HFF-Myc (cell line): ENCODE measurements at regions not wholly inside any gene's neighbourhood (a gene's known extent, or its start where the extent isn't known, plus 50 kb on each side); places are given as distances from the start of the nearest gene placed in this dataset.
"Not testable (repeated sequence)": the region's sequence is repeated elsewhere in the genome, so short reads cannot be mapped to it uniquely, and the experiment has no call there.

Source experiments
- DNase-seq: peaks from one replicate; pipeline ENCODE4 v3.0.0-alpha.2; 2011; ENCODE audit warnings: low read depth; ENCODE audit errors: extremely low read depth
- H3K4me3 ChIP-seq: replicated peaks from 2 replicates; pipeline ENCODE4 v1.5.1; 2011; ENCODE audit warnings: low read depth, mild to moderate bottlenecking, control low read depth, low read length
- CTCF ChIP-seq: IDR thresholded peaks from 2 replicates; pipeline ENCODE4 v1.5.1; 2012; ENCODE audit warnings: mild to moderate bottlenecking, low read depth, low read length, control low read depth; ENCODE audit errors: missing control alignments

- DNase-seq = peak; percentile 95
- no peak for TF ChIP-seq CTCF
- peak overlapping the region; percentile 21 for H3K4me3 ChIP-seq
These were observed 463.5 kb upstream of the RGMB start for GRCh38 chr5:98309785-98310598.

- no peak overlapping the region for H3K4me3 ChIP-seq
- DNase-seq = no peak
- TF ChIP-seq CTCF = no peak
These were observed 459.2 kb upstream of the RGMB start for GRCh38 chr5:98314292-98314691.

GRCh38 chr5:98318386-98318785 lies 455.1 kb upstream of the RGMB start:
- no peak for DNase-seq
- no peak for TF ChIP-seq CTCF
- H3K4me3 ChIP-seq = no peak overlapping the region

- DNase-seq = no peak
- no peak for TF ChIP-seq CTCF
- no peak overlapping the region for H3K4me3 ChIP-seq
These were observed 454.0 kb upstream of the RGMB start for GRCh38 chr5:98319299-98320011.

DNA sequence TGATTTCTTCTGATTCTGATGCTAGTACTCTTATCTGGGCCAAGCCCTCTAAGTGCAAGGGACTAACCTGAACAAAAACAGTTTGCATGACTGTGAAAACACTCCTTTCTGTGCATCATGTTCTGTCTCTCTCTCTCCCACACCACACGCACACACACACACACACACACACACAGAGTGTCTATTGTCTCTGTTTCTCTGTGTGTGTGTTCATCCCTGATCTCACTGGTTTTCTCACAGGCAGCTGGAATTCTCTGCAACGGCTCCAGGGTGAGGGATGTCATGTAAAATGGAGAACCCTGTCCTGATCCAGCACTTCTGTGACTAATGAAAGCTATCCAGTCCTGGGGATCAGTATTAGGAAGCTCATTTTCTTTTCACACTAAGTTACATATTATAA lies 453.1 kb upstream of the RGMB start:
- no peak for TF ChIP-seq CTCF
- DNase-seq = no peak
- no peak overlapping the region for H3K4me3 ChIP-seq

DNA sequence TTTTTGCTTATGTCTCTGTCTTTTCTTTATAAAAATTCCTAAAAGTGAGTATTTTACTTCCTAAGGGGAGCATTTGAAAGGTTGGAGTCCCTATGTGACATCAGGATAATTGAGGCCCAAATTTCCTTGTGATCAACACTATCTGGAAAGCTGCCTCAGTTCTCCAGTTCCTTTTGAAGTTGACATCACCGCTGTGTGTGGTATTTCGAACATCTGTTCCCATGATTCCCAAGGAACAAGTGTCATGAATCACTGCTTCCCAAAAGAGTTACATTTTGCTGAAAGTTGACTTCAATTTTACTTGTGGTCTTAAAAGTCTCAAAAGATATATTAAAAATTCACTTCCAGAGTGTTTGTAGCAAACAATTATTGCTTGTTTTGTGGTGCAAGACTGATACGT lies 452.1 kb upstream of the RGMB start:
- H3K4me3 ChIP-seq = no peak overlapping the region
- no peak for TF ChIP-seq CTCF
- DNase-seq = no peak

DNA sequence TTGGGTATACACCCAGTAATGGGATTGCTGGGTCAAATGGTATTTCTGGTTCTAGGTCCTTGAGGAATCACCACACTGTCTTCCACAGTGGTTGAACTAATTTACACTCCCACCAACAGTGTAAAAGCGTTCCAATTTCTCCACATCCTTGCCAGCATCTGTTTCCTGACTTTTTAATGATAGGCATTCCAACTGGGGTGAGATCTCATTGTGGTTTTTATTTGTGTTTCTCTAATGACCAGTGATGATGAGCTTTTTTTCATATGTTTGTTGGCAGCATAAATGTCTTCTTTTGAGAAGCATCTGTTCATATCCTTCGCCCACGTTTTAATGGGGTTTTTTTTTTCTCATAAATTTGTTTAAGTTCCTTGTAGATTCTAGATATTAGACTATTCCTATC lies 448.3 kb upstream of the RGMB start:
- not testable (repeated sequence) for H3K4me3 ChIP-seq, DNase-seq
